ENCODE measurements at regions not wholly inside any gene's neighbourhood (a gene's known extent, or its start where the extent isn't known, plus 50 kb on each side); places are given as distances from the start of the nearest gene placed in this dataset.

- TF ChIP-seq ZNF660 (tag by site-specific recombination; IDR thresholded peaks at IDR 0.05) (no peak), ZBTB1 (tag by site-specific recombination; IDR thresholded peaks at IDR 0.05) (no peak)
- TF ChIP-seq, protein P1, sequence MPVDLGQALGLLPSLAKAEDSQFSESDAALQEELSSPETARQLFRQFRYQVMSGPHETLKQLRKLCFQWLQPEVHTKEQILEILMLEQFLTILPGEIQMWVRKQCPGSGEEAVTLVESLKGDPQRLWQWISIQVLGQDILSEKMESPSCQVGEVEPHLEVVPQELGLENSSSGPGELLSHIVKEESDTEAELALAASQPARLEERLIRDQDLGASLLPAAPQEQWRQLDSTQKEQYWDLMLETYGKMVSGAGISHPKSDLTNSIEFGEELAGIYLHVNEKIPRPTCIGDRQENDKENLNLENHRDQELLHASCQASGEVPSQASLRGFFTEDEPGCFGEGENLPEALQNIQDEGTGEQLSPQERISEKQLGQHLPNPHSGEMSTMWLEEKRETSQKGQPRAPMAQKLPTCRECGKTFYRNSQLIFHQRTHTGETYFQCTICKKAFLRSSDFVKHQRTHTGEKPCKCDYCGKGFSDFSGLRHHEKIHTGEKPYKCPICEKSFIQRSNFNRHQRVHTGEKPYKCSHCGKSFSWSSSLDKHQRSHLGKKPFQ (tag by site-specific recombination; IDR thresholded peaks at IDR 0.05): no peak
Observed at GRCh38 chr9:82418334-82418733, 429.8 kb downstream of the SPATA31D1 start.
